ENCODE measurements at regions not wholly inside any gene's neighbourhood (a gene's known extent, or its start where the extent isn't known, plus 50 kb on each side); places are given as distances from the start of the nearest gene placed in this dataset.

DNA sequence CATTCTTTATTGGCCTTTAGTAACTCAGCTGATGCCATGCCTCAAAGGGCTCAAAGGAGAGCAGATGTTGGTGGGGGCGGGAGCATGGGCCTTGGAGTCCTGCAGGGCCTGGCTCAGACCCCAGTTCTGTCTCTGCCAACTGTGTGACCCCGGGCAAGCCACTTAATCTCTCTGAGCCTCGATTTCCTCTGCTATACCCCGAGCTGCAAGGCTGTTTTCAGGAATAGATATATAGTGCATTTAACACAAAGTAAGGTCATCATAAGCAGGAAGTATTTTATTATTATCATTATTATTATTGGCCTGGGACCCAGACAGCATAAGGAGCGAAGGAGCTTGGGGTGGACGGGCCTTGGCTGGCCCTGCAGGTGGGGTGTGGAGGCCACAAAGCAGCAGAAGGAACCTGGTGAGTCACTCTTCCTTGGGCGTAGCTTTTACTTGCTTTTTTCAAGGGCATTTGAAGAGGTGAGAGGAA lies 162.7 kb downstream of the INHBB start:
- Histone ChIP-seq H3K27ac (ENCODE audit: low read depth, low read length) (no peak overlapping the region), H2BK15ac (ENCODE audit: low read length) (no peak overlapping the region), H3K9me3 (ENCODE audit: insufficient read depth in 2 of 2, low read depth in 1 of 2, low read length in 1 of 2) (no peaks in the 10 kb centered on the region), H2BK120ac (replicated peaks; ENCODE audit: low read depth, low read length) (no peak overlapping the region), H4K5ac (ENCODE audit: insufficient read length, low read depth, low read length) (no peak overlapping the region), H3K23ac (ENCODE audit: insufficient read length) (no peak overlapping the region), H2BK5ac (ENCODE audit: low read depth, low read length) (no peak overlapping the region), H3K36me3 (ENCODE audit: control insufficient read depth in 2 of 4, insufficient read depth in 4 of 4, low read length in 3 of 4) (no peaks in the 10 kb centered on the region), H3K4me1 (replicated peaks in 1 of 4; ENCODE audit: control insufficient read depth in 3 of 4, insufficient read depth in 4 of 4, low read length in 3 of 4) (peaks cover 0 to 4% (median 1%) of the 10 kb centered on the region in 4 experiments; a peak in 3 of 7 replicates), H3K9ac (replicated peaks in 1 of 4; ENCODE audit: extremely low read depth in 1 of 4, low read depth in 3 of 4, low read length in 3 of 4) (no peak overlapping the region), H4K91ac (replicated peaks; ENCODE audit: insufficient read length, low read length) (no peak overlapping the region), H3K56ac (replicated peaks; ENCODE audit: insufficient read length, low read depth, low read length) (no peak overlapping the region), H2AK5ac (ENCODE audit: low read depth, low read length) (no peak overlapping the region), H2BK12ac (ENCODE audit: low read depth, low read length) (no peak overlapping the region), H2BK20ac (ENCODE audit: low read length) (no peak overlapping the region), H3K18ac (ENCODE audit: extremely low read depth, low read length) (no peak overlapping the region), H3K27me3 (replicated peaks in 1 of 4; ENCODE audit: control insufficient read depth in 3 of 4, extremely low read depth in 1 of 4, insufficient read depth in 3 of 4, low read length in 3 of 4) (peaks cover 0 to 9% (median 6%) of the 10 kb centered on the region in 4 experiments; a peak in 3 of 7 replicates), H3K4ac (replicated peaks; ENCODE audit: insufficient read length, low read depth, low read length) (no peak overlapping the region), H3K14ac (ENCODE audit: insufficient read length) (no peak overlapping the region), H3K79me1 (ENCODE audit: low read depth, low read length) (no peaks in the 10 kb centered on the region), H2AFZ (ENCODE audit: low read length) (no peak overlapping the region), H4K20me1 (replicated peaks in 1 of 2; ENCODE audit: control insufficient read depth in 1 of 2, insufficient read depth in 2 of 2, low read length in 2 of 2) (peaks cover 0 to 3% of the 10 kb centered on the region in 2 experiments), H3K23me2 (ENCODE audit: low read depth, low read length) (no peaks in the 10 kb centered on the region), H4K8ac (ENCODE audit: extremely low read depth, insufficient read depth, low read length) (no peak overlapping the region), H3K4me2 (ENCODE audit: insufficient read depth in 1 of 2, low read depth in 2 of 2, low read length in 2 of 2) (no peak overlapping the region), H3K4me3 (ENCODE audit: extremely low read depth in 1 of 4, insufficient read depth in 2 of 4, low read depth in 3 of 4, low read length in 4 of 4) (no peak overlapping the region), H3K79me2 (ENCODE audit: control insufficient read depth in 1 of 2, insufficient read depth in 2 of 2, low read length in 2 of 2) (no peaks in the 10 kb centered on the region)
- POLR2A ChIA-PET (ENCODE audit: partially characterized antibody), result no interaction called here
- FAIRE-seq (no peak), DNase-seq (ENCODE audit: low read depth in 1 of 2, low spot score in 2 of 2) (no peak)
- CTCF ChIA-PET (ENCODE audit: partially characterized antibody), result interaction anchor here (0.6 to 10.8 kb wide), 15 partner anchors 11 to 196 kb away, joined by 3 to 91 read pairs (median 6); no protein-coding TSS in a partner anchor
- WGBS, 2 experiments (ENCODE audit: extremely low coverage in 1 of 2, insufficient coverage in 1 of 2, insufficient read length in 1 of 2, insufficient replicate concordance in 2 of 2, low coverage in 1 of 2, low lambda C conversion rate in 2 of 2, missing lambda C conversion rate in 1 of 2), result 81% methylated on average over 7 of the region's 7 CpGs; no CpG with 5 or more reads in 1 of the 2 experiments
